Myocyte (in vitro differentiated cells): ENCODE measurements at regions not wholly inside any gene's neighbourhood (a gene's known extent, or its start where the extent isn't known, plus 50 kb on each side); places are given as distances from the start of the nearest gene placed in this dataset.
"Not testable (repeated sequence)": the region's sequence is repeated elsewhere in the genome, so short reads cannot be mapped to it uniquely, and the experiment has no call there.

Source experiments
- DNase-seq: peaks from one replicate; pipeline ENCODE4 v3.0.0-alpha.2; 2012; ENCODE audit warnings: low read depth

DNA sequence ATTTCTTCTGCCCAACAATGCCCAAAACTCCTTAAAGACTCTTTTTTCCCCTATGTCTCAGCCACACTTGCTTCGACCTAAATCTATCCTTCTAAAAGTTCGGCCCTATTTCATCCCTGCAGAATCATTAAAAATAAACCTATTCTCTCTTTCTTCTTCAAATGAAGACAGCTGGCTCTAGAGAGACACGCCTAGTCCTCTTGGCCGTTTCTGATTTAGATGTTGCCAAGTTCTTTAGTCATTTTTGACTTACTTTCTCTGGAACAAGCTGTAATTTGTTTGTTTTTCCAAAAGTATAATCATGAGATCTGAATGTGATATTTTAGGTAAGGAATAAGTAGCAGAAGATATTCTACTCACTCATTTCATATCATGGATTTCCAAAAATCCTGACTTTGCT, 211.6 kb downstream of the CENPC start:
- DNase-seq: no peak

DNA sequence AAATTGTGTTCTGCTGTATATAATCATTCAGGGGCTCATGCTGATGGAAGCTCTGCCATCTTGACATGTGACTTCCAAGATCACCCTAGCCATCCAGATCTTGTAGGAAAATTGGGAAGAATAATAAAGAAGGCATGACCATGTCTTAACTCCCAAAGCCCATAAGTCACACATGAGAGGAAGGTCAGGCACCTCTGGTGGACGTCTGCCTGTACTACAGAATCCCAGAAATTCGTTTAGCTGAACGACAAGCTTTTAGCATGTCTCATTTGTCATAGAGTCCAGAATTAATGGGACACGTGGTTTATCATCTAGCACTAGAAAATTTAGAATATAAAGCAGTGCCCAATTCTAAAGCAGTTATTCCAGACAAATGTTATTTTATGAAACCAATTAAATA, 212.7 kb downstream of the CENPC start:
- peak; percentile 20 for DNase-seq

GRCh38 chr4:67328393-67328792, 216.9 kb downstream of the CENPC start:
- DNase-seq: no peak

- no peak for DNase-seq
Observed at GRCh38 chr4:67328018-67328278, 217.4 kb downstream of the CENPC start.

DNA sequence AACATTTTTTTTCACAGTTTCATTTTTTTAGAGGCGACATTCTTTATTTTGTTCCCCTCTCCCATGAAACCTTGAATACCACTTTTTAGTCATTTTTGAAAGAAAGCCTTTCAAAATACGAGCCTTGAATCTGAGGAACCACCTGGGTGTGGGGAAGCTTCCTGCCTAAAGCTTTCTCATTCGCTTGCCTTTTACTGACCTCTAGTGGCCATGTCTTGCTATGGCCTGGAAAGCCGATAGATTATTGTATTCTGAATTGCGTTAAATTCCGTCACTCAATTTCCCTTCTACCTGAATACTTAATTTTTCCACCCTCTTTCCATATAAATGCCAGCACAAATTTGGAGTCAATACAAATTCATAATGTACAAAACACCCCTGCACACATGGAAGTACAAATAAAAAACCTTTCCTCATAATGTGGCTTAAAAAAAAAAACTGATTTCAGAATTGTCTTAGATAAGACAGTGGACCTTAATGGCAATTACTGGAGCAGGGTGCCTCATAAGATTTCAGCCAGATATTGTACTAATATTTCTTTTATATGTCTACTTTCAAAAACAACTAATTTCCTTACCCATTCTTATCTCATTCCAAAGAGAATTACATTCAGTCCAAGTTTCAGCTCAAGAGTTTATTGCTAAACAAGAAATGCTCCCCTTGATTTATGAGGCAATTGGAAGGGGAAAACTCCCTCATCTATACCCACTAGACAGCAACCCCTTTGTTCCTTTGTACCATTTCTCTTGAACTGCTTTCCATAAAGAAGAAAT, 217.9 kb downstream of the CENPC start:
- DNase-seq: peak; percentile 72

GRCh38 chr4:67325791-67326190, 219.5 kb downstream of the CENPC start:
- DNase-seq: no peak

- DNase-seq: peak; percentile 12
Observed at GRCh38 chr4:67320645-67321044, 224.7 kb downstream of the CENPC start.

DNA sequence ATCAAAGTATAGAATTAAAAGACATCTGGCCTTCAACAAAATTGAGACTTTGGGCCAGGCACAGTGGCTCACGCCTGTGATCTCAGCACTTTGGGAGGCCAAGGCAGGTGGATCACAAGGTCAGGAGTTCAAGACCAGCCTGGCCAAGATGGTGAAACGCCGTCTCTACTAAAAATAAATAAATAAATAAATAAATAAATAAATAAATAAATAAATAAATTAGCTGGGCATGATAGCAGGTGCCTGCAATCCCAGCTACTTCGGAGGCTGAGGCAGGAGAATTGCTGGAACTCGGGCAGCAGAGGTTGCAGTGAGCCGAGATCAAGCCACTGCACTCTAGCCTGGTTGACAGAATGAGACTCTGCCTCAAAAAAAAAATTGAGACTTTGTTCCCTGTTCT, 225.7 kb downstream of the CENPC start:
- DNase-seq: not testable (repeated sequence)

GRCh38 chr4:67300497-67301185, 244.7 kb downstream of the CENPC start:
- not testable (repeated sequence) for DNase-seq

DNA sequence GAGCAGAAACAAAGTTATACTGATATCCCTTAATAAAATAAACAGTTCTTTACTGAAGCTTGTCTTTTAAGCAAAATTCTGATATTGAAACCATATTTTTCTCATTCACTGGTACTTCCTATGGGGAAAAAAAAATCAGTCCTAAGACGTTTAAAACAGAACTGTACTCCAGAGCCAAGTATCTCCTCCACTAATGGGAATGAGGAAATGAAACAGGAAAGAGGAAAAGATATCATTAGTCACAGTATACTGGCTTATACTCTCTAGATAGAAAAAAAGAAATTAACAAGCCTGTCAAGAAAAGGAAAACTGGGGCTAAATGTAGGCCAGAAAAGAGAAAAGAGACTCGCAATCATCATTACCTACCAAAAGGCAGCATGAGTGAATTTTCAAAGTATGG, 252.7 kb downstream of the CENPC start:
- no peak for DNase-seq

DNA sequence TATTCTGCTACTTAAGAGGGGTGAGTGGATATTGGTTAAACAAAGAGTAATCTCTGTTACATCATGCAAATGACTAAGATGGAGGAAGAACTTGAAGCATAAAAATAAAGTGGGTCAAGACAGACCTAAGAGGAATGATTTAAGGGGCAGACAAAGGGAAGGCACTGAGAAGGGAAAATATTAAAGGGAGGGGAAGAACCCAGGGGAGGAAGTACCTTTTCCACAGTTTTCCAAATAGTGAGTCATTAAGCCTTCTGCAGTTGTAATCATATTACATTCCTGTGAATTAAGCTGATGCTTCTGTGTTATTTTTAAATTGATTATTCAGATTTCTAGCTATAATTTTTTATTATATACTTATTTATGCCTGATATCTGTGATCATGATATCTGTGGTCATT, 253.3 kb downstream of the CENPC start:
- DNase-seq: no peak

GRCh38 chr4:67291644-67292043, 253.7 kb downstream of the CENPC start:
- DNase-seq: no peak

DNA sequence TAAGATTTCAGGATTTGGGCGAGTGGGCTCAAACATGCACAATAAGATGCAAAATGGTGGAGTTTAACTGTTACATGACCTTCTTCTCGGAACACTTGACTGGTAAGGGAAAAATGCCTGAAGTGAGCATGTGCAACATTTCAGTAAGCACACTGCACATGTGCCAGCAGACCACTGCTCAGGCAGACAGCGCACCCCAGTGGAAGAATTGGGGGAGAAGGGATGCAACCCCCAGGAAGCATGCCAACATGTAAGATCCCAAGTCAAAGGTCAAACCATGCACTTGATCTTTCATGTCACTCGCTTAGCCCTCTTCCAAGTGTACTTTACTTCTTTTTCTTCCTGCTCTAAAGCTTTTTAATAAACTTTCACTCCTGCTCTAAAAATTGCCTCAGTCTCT, 256.3 kb downstream of the CENPC start:
- peak; percentile 57 for DNase-seq

GRCh38 chr4:67286724-67287123, 258.6 kb downstream of the CENPC start:
- DNase-seq: no peak

DNA sequence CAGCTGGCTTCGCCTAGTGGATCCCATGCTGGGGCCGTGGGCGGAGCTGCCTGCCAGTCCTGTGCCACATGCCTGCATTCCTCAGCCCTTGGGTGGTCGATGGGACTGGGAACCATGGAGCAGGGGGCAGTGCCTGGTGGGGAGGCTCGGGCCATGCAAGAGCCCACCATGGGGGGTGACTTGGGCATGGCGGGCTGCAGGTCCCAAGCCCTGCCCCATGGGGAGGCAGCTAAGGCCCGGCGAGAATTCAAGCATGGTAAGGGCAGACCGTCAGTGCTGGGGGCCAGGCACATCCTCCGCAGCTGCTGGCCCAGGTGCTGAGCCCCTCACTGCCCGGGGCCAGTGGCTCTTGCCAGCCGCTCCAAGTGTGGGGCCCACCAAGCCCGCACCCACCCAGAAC, 262.6 kb downstream of the CENPC start:
- no peak for DNase-seq

DNA sequence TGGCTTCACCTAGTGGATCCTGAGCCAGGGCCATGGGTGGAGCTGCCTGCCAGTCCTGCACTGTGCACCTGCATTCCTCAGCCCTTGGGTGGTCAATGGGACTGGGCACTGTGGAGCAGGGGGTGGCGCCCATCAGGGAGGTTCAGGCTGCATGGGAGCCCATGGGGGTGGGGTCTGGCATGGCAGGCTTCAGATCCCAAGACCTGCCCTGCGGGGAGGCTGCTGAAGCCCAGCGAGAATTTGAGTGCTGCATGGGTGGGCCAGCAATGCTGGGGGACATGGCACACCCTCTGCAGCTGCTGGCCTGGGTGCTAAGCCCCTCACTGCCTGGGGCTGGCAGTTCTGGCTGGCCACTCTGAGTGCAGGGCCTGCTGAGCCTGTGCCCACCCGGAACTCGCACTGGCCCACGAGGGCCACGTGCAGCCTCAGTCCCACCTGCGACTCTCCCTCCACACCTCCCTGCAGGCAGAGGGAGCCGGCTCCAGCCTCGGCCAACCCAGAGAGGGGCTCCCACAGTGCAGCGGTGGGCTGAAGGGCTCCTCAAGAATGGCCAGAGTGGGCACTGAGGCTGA, 270.0 kb downstream of the CENPC start:
- no peak for DNase-seq

DNA sequence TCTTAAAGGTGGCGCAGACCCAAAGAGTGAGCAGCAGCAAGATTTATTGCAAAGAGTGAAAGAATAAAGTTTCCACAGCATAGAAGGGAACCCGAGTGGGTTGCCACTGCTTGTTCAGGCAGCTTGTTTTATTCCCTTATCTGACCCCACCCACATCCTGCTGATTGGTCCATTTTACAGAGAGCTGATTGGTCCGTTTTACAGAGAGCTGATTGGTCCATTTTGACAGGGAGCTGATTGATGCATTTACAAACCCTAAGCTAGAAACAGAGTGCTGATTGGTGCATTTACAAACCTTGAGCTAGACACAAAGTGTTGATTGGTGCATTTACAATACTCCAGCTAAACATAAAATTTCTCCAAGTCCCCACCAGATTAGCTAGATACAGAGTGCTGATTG, 270.6 kb downstream of the CENPC start:
- not testable (repeated sequence) for DNase-seq

- no peak for DNase-seq
Observed at GRCh38 chr4:67273666-67274065, 271.6 kb downstream of the CENPC start.

DNA sequence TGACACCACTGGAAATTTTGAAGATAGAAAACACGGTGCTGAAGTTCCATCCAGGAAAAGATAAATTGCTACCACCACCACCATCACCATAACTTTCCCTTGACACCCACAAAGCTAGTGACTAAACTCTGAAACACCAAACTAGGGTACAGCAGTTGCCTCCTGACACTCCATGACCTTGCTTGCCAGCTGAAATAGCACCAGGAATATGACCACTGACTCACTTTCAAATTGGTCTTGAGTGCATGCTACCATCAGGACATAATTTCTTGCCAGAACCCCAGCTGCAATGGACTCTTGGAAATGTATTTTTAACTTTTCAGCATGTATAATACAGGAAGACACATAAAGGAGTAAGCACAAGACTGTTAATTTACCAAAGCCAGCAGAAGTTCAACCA, 283.3 kb downstream of the CENPC start:
- peak; percentile 88 for DNase-seq

DNA sequence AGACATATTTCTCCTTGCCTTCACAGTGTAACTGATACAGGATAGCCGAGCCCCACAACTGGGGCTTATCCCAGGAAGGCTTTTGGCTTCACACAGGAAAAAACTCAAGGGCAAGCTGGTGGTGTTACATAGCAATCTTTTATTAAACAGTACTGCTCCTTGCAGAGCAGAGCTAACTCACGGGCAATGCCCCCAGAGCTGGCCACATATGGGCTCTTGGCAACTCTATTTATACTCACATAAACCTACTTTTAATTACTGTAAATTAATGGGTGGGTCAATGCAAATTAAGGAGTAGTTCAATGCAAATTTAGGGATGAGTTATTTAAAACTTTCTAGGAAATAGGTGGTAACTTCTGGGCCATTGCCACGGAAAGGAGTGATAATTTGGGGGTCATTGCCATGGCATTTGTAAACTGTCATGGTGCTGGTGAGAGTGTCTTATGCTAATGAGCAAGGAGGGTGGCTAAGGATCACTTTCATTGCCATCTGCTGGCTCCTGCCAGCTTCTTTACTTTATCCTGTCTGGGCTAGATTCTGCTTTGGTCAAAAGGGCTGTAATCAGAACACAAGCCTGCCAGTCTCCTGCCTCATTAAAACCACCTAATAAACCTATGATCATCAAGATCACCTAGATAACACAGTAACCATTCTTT, 288.8 kb downstream of the CENPC start:
- no peak for DNase-seq

GRCh38 chr4:67250131-67250896, 295.0 kb downstream of the CENPC start:
- DNase-seq: peak; percentile 40

DNA sequence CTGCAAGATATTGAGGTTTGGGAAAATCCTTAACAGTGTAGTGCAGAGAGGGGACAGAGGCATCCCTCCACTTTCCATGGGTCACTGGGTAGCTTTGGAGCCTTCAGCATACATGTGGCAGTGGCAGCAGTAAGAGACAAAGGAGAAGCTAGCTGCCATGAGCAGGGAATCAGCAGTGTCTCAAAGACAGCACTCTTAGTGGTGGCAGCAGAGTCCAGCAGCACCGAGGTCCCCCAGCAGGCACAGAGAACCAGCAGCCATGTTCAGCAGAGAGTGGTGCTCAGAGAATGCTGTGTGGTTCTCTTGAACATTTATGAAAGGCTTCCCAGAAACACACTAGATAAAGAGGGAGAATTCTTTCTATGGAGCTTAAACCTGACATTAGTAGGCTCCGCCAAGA, 308.5 kb downstream of the CENPC start:
- no peak for DNase-seq
